ENCODE measurements at regions not wholly inside any gene's neighbourhood (a gene's known extent, or its start where the extent isn't known, plus 50 kb on each side); places are given as distances from the start of the nearest gene placed in this dataset.

DNA sequence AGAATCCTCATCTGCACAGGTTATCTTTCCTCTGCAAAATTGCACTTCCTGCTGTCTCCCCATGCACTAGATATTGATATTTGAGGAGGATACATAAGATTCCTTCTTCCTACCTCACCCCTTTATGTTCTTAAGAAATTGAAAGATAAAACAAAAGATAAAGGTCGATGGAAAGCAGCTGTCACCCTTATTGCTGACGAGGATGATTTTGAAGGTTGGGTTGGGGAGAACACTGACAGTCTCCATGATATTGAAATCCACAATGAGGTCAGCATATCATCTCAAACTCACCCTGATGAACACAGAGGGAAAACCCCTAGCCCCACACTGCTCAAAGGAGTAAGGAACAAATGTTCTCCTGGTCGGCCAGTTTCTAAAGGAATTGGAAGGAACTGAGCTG is 110.6 kb upstream of the FUT9 start:
- H3K4me2 ChIP-seq, result no peak overlapping the region
- 6% methylated on average over 3 of the region's 3 CpGs for WGBS (ENCODE audit: missing lambda C conversion rate)
- no peak overlapping the region for H3K27ac ChIP-seq
- no peak for ATAC-seq
- H3K4me3 ChIP-seq, result no peak overlapping the region
- no peaks in the 10 kb centered on the region for H3K9me3 ChIP-seq
- CTCF ChIA-PET, result interaction anchor here (0.7 kb wide), 1 partner anchor 84 kb away, joined by 3 read pairs; no protein-coding TSS in a partner anchor
- TF ChIP-seq FOSB (CRISPR knock-in tag; IDR thresholded peaks at IDR 0.05), result no peak
- TF ChIP-seq HOXB5 (CRISPR knock-in tag; IDR thresholded peaks at IDR 0.05), result no peak
- TF ChIP-seq TP53 (CRISPR knock-in tag; IDR thresholded peaks at IDR 0.05), result no peak
- no peak for TF ChIP-seq EP300 (IDR thresholded peaks at IDR 0.05)
- TF ChIP-seq REST (IDR thresholded peaks at IDR 0.05), result no peak
- no peak for TF ChIP-seq ATOH8 (CRISPR knock-in tag; IDR thresholded peaks at IDR 0.05; ENCODE audit: low read depth)
- no peak for TF ChIP-seq RCOR1 (IDR thresholded peaks at IDR 0.05; ENCODE audit: low read depth, low read length)
- DNase-seq (ENCODE audit: low read depth in 1 of 2, low spot score in 1 of 2), result no peak
- POLR2A ChIA-PET, result no interaction called here
- FAIRE-seq, result no peak
- no peaks in the 10 kb centered on the region for H3K4me1 ChIP-seq

GRCh38 chr6:95917034-95917433 is 98.7 kb upstream of the FUT9 start:
- FAIRE-seq (no peak), DNase-seq (ENCODE audit: low read depth in 1 of 2, low spot score in 1 of 2) (no peak), ATAC-seq (no peak)
- Histone ChIP-seq H3K4me1 (no peaks in the 10 kb centered on the region), H3K9me3 (no peaks in the 10 kb centered on the region), H3K4me3 (no peak overlapping the region), H3K4me2 (no peak overlapping the region), H3K27ac (no peak overlapping the region)
- CTCF ChIA-PET, result no interaction called here
- WGBS (ENCODE audit: missing lambda C conversion rate), result 21% methylated on average over 2 of the region's 2 CpGs
- TF ChIP-seq CBX8 (IDR thresholded peaks at IDR 0.05), result no peak
- TF ChIP-seq JUNB (IDR thresholded peaks at IDR 0.05), result no peak
- no peak for TF ChIP-seq REST (IDR thresholded peaks at IDR 0.05)
- TF ChIP-seq CHD4 (IDR thresholded peaks at IDR 0.05; ENCODE audit: borderline replicate concordance), result no peak
- no peak for TF ChIP-seq ZC3H11A (IDR thresholded peaks at IDR 0.05)
- TF ChIP-seq FOSL2 (IDR thresholded peaks at IDR 0.05), result no peak
- no peak for TF ChIP-seq FOSL2 (CRISPR knock-in tag; IDR thresholded peaks at IDR 0.05)
- no peak for TF ChIP-seq SMC3 (IDR thresholded peaks at IDR 0.05)
- no peak for TF ChIP-seq EP300 (IDR thresholded peaks at IDR 0.05)
- no peak for TF ChIP-seq BCL3 (IDR thresholded peaks at IDR 0.05)
- TF ChIP-seq RARB (CRISPR knock-in tag; IDR thresholded peaks at IDR 0.05), result no peak
- TF ChIP-seq, protein P1, sequence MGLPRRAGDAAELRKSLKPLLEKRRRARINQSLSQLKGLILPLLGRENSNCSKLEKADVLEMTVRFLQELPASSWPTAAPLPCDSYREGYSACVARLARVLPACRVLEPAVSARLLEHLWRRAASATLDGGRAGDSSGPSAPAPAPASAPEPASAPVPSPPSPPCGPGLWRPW (IDR thresholded peaks at IDR 0.05), result no peak
- TF ChIP-seq CBX2 (IDR thresholded peaks at IDR 0.05; ENCODE audit: borderline replicate concordance, low read depth), result no peak
- no peak for TF ChIP-seq JUN (IDR thresholded peaks at IDR 0.05)
- TF ChIP-seq, protein P2, sequence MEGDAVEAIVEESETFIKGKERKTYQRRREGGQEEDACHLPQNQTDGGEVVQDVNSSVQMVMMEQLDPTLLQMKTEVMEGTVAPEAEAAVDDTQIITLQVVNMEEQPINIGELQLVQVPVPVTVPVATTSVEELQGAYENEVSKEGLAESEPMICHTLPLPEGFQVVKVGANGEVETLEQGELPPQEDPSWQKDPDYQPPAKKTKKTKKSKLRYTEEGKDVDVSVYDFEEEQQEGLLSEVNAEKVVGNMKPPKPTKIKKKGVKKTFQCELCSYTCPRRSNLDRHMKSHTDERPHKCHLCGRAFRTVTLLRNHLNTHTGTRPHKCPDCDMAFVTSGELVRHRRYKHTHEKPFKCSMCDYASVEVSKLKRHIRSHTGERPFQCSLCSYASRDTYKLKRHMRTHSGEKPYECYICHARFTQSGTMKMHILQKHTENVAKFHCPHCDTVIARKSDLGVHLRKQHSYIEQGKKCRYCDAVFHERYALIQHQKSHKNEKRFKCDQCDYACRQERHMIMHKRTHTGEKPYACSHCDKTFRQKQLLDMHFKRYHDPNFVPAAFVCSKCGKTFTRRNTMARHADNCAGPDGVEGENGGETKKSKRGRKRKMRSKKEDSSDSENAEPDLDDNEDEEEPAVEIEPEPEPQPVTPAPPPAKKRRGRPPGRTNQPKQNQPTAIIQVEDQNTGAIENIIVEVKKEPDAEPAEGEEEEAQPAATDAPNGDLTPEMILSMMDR (IDR thresholded peaks at IDR 0.05), result no peak
- no peak for TF ChIP-seq ATOH8 (CRISPR knock-in tag; IDR thresholded peaks at IDR 0.05; ENCODE audit: low read depth)
- TF ChIP-seq, protein P3, sequence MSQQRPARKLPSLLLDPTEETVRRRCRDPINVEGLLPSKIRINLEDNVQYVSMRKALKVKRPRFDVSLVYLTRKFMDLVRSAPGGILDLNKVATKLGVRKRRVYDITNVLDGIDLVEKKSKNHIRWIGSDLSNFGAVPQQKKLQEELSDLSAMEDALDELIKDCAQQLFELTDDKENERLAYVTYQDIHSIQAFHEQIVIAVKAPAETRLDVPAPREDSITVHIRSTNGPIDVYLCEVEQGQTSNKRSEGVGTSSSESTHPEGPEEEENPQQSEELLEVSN (IDR thresholded peaks at IDR 0.05; ENCODE audit: borderline replicate concordance, low read depth), result no peak
- no peak for TF ChIP-seq HOXB13 (CRISPR knock-in tag; IDR thresholded peaks at IDR 0.05; ENCODE audit: low read depth)
- no peak for TF ChIP-seq TP53 (CRISPR knock-in tag; IDR thresholded peaks at IDR 0.05)
- TF ChIP-seq CEBPB (IDR thresholded peaks at IDR 0.05), result no peak
- TF ChIP-seq FOXS1 (CRISPR knock-in tag; IDR thresholded peaks at IDR 0.05), result no peak
- POLR2A ChIA-PET, result no interaction called here

Measured in A549 (cell line).